Vagina (tissue), 2 donors: ENCODE measurements at regions not wholly inside any gene's neighbourhood (a gene's known extent, or its start where the extent isn't known, plus 50 kb on each side); places are given as distances from the start of the nearest gene placed in this dataset.

Experiments used
- CTCF ChIP-seq, 3 experiments: fragments of 450-650 bp in 2 of 3; fragments of 200-600 bp in 1 of 3; sonication (generic) in 1 of 3; IDR thresholded peaks; one replicate each; pipeline ENCODE4 v1.5.1; 2017 to 2019; ENCODE audit warnings: antibody characterized with exemption in 3 of 3, mild to moderate bottlenecking in 2 of 3, moderate library complexity in 2 of 3
- POLR2A ChIP-seq, 2 donors: fragments of 450-650 bp; IDR thresholded peaks; one replicate each; pipeline ENCODE4 v1.6.1; 2017; ENCODE audit warnings: antibody characterized with exemption in 2 of 2, mild to moderate bottlenecking in 2 of 2, moderate library complexity in 2 of 2

GRCh38 chr17:79399610-79400144 is 211.2 kb downstream of the RBFOX3 start:
- no peak for TF ChIP-seq CTCF (IDR thresholded peaks at IDR 0.05)
- no peak for TF ChIP-seq POLR2A (IDR thresholded peaks at IDR 0.05)
